ENCODE measurements at regions not wholly inside any gene's neighbourhood (a gene's known extent, or its start where the extent isn't known, plus 50 kb on each side); places are given as distances from the start of the nearest gene placed in this dataset.
"Not testable (repeated sequence)": the region's sequence is repeated elsewhere in the genome, so short reads cannot be mapped to it uniquely, and the experiment has no call there.

DNA sequence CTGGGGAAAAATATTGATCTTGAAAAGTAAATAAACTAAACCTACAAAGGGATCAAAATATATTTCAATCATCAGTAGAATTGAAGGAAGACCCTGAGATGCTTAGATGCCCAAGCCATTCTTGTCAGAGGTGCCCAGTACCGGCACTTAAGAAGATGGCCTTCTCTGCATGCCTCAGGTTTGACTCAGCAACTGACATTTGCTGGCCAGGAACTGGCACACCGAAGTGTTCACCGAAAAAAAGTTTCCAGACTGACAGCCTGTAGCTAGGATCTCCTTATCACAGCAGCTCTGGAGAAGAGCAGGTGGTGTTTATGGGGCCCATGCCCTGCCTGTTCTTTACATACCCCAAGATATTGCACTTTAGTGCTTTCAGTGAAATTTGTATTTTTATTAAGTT is 203.2 kb downstream of the MOXD1 start:
- no peak for DNase-seq

DNA sequence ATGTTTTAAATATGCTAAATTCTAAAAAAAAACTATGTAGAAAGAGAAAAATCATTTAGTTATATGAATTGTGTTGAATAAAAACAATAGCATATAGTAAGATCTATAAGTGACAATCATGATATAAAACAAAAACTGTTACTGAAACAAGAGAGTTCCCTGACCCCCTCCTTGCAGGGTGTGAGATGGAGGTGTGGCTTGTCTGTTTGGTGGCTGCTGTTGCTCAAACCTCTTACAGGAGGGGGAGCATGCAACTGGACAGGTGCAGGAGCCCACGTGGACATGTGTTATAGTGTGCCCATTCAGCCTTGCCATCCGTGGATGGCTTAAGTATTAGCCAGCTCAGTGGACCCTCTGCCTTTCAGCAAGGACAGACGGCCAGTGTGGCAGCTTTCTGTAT is 206.7 kb downstream of the MOXD1 start:
- no peak for DNase-seq

DNA sequence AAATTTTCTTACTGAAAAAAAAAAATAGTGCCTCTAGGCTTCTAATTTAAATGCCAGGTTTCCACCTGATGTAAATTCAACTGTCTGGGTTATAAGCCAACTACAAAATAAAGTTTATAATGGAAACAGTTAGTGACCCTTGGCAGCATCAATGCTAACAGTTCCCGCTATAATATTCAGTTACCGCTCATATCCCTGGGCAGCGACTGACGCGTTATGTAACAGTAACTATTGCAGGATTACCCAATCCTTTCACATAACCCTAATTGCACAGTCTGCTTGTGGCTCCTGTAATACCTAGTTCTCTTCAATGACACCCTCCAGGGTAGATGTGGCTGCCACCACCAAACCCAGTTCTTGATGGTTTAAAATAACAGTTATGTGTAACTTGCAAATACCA is 208.6 kb downstream of the MOXD1 start:
- DNase-seq: no peak

DNA sequence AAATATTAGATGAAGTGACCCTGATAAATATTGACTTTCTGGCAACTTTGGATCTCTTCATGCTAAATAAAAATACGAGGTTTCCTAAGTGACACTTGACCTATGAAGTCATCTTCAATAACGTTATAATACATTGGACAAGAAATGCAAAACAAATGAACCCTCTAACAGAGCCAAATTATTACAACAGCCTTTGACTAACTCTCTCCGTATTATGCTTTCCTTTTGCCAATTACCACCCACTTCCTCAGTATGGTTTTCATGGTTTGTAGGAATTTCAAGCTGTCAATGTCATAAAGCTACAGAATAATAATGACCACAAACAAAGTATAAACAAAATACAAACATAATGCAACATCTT is 210.5 kb downstream of the MOXD1 start:
- DNase-seq: no peak

DNA sequence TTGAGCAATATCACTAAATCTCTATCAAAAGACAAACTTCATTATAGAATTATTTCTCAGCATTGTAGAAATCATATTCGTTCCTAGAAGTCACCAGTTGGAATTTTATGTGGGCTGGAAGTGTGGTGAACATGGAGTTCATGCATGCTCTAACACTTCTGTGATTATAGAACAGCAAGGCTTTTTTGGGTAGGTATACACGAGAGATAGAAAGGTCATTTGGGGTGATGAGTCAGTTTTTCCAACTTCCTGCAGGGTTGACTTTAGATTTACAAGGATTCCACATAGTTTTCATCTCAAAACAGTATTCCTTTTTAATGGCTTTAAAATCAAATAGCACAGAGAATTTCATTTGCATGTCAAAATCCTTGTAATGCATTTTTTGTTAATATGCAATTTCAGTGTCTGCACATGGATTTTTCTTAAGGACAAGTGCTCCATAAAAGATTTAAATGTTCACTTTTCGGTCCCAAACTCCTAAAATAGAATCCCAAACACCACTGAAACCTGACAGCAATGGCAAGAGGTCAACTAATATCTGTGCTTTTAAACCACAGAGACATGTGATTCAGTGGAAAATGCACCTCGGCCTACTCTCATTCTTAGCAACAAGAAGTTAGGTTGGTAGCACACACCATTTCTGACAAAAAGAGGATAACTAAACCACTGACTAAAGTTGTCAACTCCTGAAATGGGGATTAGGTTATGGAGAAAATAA is 211.0 kb downstream of the MOXD1 start:
- DNase-seq: no peak

DNA sequence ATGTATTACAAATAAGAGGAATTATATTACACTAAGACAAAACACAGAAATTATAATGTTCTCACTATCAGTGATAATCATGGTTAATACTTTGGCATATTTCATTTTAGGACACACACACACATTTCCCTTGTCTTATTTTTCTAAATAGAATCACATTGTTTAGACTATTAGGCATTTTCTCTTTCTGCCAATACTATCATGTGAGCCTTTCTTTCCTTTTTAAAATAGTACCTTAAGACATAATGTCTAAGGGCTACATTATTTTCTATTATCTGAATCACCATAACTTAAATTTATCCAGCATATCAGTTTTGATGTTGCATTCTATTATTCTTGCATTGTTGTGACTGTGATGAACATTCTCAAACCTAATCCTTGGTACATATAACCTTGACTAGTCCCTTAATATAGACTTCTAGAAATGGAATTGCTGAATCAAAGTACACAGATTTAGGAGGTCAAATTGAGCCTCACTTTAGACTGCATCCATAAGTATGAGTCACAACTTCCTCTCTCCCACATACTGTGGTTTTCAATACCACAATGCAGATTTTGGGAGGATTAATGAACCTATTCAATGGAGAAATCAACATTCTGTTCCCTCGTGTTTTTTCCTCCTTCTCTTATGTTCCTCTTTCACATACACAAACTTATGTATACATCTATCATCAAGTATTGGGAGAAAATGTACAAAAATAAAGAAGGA is 212.6 kb downstream of the MOXD1 start:
- no peak for DNase-seq

DNA sequence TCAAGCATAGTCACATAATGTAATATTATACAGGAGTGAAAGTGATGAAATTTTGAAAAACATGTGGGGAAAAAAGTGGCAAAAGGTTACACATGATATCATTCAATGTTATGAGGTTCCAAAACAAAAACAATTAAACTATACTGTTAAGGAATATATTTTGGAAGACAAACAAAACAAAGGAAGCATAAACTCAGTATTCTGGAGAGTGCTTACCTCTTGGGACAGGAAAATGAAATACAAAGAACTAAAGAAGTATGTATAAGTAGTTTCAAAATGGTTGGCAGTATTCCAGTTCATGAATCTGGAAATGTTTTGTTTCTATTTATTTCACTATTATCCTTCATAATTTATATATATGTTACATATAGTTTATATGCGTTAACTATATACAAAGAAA is 213.5 kb downstream of the MOXD1 start:
- no peak for DNase-seq

DNA sequence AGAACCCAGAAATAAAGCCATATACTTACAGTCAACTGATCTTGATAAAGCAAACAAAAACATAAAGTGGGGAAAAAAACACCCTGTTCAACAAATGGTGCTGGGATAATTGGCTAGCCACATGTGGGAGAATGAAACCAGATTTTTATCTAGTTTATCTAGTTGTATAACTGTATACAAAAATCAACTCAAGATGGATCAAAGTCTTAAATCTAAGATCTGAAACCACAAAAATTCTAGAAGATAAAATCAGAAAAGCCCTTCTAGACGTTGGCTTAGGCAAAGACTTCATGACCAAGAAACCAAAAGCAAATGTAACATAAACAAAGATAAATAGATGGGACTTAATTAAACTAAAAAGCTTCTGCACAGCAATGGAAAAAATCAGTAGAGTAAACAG is 216.3 kb downstream of the MOXD1 start:
- DNase-seq: not testable (repeated sequence)

DNA sequence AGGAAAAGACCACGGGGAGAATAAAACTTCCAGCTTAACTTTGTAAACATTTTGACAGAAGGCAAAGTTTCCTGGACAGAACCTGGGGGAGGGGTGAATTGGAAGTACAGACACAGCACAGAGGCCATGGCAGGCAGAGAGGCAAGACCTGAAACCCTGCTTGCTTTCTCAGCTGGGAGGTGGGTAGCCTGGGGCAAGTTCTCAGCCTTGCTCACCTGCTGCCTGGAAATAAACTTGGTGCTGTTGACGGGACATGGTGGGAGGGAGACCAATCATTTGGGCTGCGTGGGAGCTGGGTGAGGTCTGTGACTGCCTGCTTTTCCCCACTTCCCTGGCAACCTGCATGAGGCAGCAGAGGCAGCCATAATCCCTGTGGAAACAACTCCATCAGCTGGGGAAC is 221.3 kb downstream of the MOXD1 start:
- DNase-seq: no peak

DNA sequence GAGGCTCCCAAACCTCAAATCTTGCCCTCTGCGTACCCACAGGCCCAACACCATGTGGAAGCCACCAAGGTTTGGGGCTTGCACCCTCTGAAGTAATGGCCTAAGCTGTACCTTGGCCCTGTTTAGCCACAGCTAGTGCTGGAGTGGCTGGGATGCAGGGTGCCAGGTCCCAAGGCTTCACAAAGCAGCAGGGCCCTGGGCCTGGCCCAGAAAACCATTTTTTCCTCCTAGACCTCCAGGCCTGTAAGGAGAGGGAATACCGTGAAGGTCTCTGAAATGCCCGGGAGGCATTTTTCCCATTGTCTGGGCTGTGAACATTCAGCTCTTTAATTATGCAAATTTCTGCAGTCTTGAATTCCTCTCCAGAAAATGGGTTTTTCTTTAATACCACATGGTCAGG is 223.7 kb upstream of the CCN2 start:
- no peak for DNase-seq

DNA sequence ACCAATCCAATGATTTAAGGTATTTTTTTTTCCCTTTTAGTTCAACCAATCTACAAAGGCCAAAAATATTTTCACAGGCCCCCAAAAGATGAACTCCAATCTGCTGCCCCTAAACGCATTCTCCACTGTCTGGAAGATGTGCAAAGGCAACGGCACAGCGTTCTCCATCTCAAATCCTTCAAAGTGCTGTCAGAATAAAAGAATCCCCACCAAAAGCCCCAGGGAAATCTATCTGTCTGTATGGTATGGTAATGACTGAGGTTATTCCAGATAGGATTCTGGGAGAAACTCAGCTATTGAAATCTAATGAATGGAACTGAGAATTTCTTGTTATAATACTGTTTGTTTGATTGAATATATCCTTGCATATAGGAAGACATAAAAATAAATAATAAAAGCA is 217.8 kb upstream of the CCN2 start:
- DNase-seq: no peak

DNA sequence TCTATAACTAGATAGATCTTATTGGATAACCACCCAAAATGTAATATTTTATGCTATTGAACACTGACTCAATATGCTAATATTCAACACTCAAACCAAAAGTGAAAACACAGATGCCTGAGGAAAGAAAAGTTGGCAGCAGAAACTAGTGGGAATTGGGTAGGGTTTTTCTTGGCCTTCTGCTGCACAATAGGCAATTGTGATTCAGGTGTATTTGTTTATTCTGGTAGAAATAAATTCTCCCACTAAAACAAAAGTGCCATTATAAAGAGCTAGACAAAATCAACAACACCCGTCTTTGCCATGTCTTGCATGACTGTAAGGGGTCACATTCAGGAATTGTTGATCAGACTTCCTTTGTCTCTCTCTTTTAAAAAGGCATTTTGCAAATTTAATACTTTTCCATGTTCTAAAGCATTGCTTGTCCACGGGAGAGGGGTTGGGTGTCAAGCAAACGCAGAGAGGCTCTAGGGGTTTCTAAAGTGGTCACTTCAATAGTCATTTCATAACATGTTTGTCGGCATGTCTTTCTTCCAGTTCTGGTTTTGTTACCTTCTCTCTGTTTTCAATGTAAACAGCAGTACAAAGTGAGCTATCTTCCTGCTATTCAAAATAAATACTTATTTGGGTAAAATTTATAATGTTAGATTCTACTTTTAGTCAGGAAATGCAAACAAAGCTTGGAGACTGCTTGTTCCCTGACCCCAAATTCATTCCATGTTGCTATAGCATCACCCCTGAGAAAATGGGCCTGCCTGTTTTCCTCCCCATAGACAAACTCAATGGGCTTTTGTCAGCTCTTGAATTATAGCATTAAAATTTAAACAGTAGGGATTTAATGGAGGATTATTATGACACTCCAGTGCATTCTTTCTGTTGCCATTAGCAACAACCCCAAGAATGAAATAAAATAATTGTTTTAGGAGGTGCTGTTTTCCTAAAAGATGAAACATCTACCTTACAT is 217.0 kb upstream of the CCN2 start:
- peak; percentile 21 for DNase-seq

DNA sequence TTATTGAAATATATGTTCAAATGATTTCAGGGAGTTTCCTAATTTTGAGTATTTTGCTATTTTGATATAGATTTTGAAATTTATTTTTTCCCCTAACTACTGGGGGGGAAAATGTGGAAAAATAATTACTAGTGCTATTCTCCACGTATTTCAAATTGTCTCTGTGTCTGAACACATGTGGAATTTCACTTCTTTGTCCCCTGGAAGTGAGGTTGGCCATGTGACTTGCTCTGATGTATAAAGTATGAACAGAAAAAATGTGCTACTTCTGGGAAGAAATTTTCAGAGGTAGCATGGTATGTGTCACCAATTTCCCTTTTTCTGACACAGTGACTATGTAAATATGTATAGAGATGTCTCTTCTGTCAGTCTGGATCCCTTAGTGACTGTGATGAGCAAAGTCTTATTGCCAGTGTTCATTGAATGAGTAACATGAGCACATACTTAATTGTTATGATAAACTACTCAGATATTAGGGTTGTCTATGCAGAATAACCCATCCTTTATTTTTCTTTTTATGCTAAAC is 215.4 kb upstream of the CCN2 start:
- no peak for DNase-seq

DNA sequence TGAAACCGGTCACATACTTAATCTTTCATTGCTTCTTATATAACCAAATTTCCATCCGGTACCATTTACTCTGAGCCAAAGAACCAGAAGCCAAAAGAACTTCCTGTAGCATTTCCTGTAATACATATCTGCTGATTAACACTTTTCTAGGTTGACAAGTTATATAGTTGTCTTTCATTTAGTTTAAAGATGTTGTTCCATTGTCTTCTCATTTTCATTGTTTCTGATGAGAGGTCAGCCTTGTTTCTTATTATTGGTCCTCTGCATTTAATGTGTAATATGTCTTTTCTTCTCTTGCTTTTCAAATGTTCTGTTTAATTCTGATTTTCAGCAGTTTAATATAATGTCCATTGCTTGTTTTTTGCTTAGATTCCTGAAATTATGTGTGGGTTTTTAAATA is 214.5 kb upstream of the CCN2 start:
- no peak for DNase-seq

DNA sequence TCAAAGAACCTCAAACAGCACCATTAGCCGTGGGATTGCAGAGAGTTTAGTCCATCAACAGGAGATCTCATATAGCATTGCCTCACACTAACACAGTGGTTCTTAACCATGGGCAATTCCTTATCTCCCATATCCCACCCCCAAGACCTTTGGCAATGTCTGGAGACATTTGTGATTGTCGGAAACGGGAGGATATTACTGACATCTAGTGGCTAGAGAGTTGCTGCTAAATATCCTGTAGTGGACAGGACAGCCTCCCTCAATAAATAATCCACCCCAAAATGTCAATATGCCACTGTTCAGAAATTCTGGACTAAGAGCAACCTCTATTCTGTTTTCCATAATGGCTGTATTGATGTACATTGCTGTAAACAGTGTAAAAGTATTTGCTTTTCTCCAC is 210.1 kb upstream of the CCN2 start:
- no peak for DNase-seq

DNA sequence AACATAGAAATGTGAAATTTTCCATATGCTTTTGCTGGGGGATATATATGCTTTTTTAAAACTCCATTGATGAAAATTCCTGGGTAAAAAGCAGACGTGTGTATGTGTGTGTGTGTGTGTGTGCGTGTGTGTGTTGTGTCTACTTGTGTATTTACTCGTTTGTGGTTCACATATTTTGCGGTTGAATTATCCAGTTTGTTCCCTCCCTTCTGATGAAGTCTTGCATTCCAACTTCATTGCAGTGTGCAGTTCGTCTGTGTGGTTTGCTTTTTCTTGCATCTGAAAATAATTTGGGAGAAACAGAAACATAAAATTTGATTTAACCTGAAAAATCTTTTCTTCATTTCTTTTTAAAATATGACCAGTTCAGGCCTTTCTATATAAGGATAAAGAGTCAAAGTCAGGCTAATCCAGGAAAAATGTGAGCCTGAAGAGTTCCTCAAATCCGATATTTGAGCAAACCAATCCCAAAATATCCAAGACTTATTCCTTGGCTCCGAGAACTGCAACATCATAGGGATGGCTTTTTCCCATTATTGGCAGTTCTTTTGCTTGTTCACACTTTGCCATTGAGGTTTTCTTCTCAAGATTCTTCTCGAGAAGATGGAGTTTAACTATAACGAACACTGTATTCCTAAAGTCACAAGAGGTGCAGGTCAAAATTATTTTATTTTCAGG is 202.2 kb upstream of the CCN2 start:
- DNase-seq: no peak

DNA sequence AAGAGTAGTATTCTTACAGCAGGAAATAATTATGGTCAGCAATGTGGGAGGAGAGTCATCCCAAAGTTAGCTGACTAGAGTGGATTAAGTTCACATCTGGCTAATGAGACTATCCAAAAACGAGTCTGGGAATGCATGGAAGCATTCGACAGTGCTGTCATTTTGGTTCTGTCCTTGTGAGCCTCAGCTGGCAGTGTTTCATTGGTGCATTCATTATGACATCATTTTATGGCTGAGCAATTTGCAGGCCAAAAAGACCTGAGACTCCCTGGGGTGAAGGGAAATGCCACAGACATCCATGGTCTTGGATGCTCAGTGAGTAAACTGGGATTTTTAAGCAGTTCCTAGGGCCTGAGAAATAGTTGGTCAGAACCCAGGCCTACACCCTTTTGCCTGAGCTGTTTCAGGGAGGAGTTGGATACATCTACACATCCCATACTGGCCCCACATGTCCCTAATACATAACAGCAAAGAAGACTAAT is 196.4 kb upstream of the CCN2 start:
- DNase-seq: no peak

DNA sequence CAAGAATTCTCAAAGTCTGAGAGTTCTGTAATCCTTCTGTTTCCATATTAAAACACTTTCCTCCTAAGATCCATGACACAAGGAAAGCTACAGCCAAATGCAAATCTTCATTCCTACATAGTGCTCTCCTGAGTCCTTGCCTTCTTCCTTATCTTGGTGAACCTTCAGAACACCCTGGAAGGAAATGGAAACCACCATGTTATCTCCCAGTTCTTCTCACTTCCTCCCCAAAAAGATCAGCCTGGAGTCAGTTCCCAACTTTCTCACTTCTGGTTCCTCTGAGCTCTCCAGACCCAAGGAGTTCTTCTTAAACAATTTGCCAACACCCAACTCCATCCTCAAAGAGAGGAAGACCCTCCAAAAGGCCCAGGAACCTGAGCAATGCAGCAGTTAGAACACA is 193.3 kb upstream of the CCN2 start:
- no peak for DNase-seq

DNA sequence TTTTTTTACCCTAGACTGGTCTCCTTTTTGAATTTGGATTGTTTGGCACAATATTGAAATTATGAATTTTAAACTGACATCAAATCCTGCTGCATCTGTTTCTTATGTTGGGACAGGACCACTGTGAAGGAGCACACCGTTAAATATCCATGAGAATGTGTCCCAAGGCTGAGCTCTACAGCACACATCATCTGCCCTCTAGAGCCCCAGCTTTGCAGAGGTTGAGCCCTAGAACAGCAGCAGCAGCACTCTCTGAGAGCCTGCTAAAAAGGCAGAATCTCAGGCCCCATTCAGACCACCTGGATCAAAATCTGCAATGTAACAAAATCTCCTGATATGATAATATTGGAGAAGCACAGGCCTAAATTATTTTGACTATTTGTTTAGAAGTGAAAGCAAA is 192.1 kb upstream of the CCN2 start:
- DNase-seq: no peak

DNA sequence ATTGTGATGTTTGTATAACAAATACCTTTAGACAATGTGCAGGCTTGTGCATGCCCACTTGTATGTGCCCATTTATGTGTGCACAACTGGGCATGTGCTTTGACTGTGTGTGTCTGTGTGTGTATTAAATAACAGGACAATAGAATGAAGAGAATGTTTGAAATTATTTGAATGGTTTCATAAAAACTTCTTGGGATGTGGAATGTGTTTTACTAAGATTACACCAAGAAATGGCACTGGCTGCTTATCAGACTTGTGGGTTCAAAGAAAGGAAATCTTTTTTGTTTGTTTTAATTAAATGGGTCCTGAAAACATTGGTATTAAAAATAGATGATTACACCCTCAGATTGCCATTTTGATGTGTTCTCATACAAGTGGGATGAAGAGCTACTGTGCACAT is 191.6 kb upstream of the CCN2 start:
- no peak for DNase-seq

DNA sequence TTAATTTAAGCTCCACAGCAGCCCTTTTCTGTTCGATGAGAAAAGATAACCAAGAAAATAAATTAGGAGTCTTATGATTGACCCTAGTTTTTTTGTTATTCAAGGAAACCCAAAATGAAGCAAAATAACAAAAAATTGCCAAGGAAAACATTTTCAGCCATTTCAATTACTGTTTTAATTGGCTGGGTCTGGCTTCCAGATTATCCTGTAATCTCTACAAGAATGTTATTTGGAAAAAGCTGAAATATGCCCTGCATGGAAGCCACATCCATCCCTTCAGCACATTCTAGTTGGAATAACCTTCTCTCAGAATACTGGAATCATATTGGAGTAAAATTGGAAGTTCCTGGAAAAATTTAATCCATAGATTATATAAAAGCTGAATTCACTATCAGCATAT is 191.1 kb upstream of the CCN2 start:
- no peak for DNase-seq

DNA sequence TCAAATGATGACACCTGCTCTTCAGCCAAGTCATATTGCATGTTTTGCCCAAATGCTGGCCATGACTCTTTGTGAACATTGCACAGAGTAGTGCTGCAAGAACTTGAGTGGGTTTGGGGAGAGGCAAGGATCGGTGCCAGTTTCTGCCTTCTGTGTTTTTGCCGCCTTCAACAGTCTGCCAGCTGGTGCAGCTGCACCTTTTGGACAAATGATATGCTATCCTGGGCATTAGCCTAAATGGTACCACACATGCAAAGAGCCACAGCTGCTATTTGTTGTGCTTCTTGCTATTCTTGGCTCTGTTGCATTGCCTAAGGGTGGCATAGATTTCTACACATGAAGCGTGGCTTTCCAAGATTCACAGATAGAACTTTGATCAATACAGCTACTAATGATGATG is 189.0 kb upstream of the CCN2 start:
- no peak for DNase-seq

DNA sequence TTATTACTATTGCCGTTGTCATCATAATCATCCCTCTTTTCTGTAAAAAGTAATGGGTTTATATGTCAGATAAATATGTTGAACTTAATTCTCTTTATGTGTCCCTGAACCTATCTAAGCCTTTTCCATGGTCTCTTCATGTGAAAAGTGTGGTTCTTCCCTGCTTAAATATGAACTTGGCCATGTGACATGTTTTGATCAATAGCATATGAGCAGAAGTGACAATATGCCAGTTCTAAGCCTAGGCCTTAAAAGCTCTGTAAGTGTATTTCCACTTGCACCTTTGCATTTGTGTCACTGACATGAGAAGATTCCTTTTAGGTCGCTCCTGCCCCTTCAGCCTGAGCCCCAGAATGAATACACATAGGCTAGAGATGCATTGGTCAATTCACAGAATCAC is 188.4 kb upstream of the CCN2 start:
- DNase-seq: no peak

Data from NCI-H774 (cell line).